ENCODE measurements at regions not wholly inside any gene's neighbourhood (a gene's known extent, or its start where the extent isn't known, plus 50 kb on each side); places are given as distances from the start of the nearest gene placed in this dataset.
A peak's percentile ranks its signal among the peaks of the same experiment; 100 is the strongest.

DNA sequence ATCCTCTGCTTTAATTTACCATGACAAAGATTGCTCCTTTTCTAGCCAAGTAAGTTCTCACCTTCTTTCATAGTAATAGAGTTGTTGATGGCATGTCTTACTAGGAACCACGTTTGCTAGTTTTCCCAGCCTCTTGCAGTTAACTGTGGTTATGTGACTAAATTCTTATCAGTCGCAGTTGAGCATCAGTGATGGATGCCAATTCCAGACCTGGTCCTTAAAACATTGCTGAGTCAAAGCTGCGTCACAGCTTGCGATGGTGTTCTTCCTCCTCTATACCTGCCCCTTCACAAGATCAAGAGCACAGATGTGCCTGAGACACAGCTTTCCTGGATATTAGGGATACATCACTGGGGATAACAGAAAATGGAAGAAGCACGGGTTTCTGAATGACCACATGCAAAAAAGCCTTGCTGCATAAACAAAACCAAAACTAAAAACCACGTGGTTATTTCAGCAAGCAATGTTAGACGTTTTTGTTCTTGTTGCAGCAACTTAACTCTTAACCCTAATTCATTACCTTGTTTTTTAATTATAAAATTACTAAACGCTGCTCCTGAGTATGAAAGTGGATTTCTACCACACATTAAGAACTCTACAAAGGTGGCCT, 97.6 kb upstream of the DACH1 start:
- H3K4me1 ChIP-seq (ENCODE audit: insufficient read depth, low read length): no peaks in the 10 kb centered on the region
- no peaks in the 10 kb centered on the region for H3K9me3 ChIP-seq (ENCODE audit: low read length)
- Mint-ChIP-seq H3K4me1 (no peaks in the 10 kb centered on the region), H3K4me3 (peak overlapping the region in 1 of 7 donors; percentile 7), H3K36me3 (no peaks in the 10 kb centered on the region), H3K27me3 (peaks cover 0 to 2% of the 10 kb centered on the region in 2 donors), H3K9me3 (peaks cover 0 to 8% (median 3%) of the 10 kb centered on the region in 5 donors), H3K27ac (no peak overlapping the region)
- ChIA-PET CTCF (no interaction called here), POLR2A (no interaction called here)
- no peak overlapping the region for H3K27ac ChIP-seq (ENCODE audit: low read depth, low read length)
- no peak overlapping the region for H3K4me3 ChIP-seq (ENCODE audit: low read length)
- H3K27me3 ChIP-seq (ENCODE audit: insufficient read depth, low read length, poor library complexity, severe bottlenecking): no peaks in the 10 kb centered on the region
- H3K36me3 ChIP-seq (ENCODE audit: insufficient read depth, low read length): no peaks in the 10 kb centered on the region
- no peak for DNase-seq

DNA sequence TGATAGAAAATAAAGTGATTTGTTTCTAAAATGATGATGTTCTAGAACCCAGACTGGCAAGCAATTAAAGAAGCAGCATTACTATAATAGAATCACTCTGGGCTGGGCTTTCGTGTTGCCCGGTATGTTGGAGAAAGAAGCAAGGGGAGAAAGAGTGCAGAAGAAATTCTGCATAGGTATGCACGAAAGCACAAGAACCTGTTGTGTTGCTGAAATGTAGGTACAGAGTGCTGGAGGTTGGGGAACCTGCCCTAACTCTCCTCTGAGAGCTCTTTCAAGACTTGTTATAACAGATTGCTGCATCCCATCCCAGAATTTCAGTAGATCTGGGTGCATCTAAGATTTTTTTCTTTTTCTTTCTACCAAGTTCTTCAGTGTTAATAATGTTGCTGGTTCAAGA, 95.7 kb upstream of the DACH1 start:
- no peak overlapping the region for H3K4me3 Mint-ChIP-seq
- H3K36me3 Mint-ChIP-seq: no peaks in the 10 kb centered on the region
- peaks cover 0 to 2% (median 0%) of the 10 kb centered on the region in 5 donors for H3K9me3 Mint-ChIP-seq
- H3K9me3 ChIP-seq (ENCODE audit: low read length): no peaks in the 10 kb centered on the region
- no peaks in the 10 kb centered on the region for H3K36me3 ChIP-seq (ENCODE audit: insufficient read depth, low read length)
- H3K27ac Mint-ChIP-seq: no peak overlapping the region
- H3K27me3 ChIP-seq (ENCODE audit: insufficient read depth, low read length, poor library complexity, severe bottlenecking): no peaks in the 10 kb centered on the region
- DNase-seq: no peak
- H3K4me1 ChIP-seq (ENCODE audit: insufficient read depth, low read length): no peaks in the 10 kb centered on the region
- no peak overlapping the region for H3K4me3 ChIP-seq (ENCODE audit: low read length)
- CTCF ChIA-PET: no interaction called here
- H3K4me1 Mint-ChIP-seq: no peaks in the 10 kb centered on the region
- peaks cover 0 to 2% of the 10 kb centered on the region in 2 donors for H3K27me3 Mint-ChIP-seq
- POLR2A ChIA-PET: no interaction called here
- H3K27ac ChIP-seq (ENCODE audit: low read depth, low read length): no peak overlapping the region

DNA sequence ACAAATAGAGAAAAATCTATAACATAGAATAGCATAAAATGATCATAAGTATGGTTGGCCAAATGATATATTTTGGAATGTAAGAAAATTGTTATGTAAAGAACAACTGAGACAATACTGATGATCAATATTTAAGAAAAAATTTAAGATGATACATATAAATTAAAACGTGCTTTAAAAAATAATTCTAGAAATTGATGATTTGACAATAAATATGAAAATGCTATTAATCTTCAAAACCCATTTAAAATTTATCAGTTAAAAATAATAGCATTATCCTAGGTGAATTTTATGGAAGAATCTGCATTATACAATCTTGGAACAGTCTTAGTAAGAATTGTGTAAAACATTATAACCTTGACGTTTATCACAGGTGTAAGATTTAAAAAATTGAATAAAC, 95.1 kb upstream of the DACH1 start:
- H3K9me3 ChIP-seq (ENCODE audit: low read length): no peaks in the 10 kb centered on the region
- H3K27ac ChIP-seq (ENCODE audit: low read depth, low read length): no peak overlapping the region
- DNase-seq: no peak
- Mint-ChIP-seq H3K4me3 (no peak overlapping the region), H3K4me1 (no peaks in the 10 kb centered on the region), H3K9me3 (peaks cover 0 to 2% (median 0%) of the 10 kb centered on the region in 5 donors), H3K36me3 (no peaks in the 10 kb centered on the region), H3K27ac (no peak overlapping the region), H3K27me3 (peaks cover 0 to 2% of the 10 kb centered on the region in 2 donors)
- ChIA-PET POLR2A (no interaction called here), CTCF (no interaction called here)
- no peaks in the 10 kb centered on the region for H3K36me3 ChIP-seq (ENCODE audit: insufficient read depth, low read length)
- no peaks in the 10 kb centered on the region for H3K4me1 ChIP-seq (ENCODE audit: insufficient read depth, low read length)
- H3K4me3 ChIP-seq (ENCODE audit: low read length): no peak overlapping the region
- no peaks in the 10 kb centered on the region for H3K27me3 ChIP-seq (ENCODE audit: insufficient read depth, low read length, poor library complexity, severe bottlenecking)

DNA sequence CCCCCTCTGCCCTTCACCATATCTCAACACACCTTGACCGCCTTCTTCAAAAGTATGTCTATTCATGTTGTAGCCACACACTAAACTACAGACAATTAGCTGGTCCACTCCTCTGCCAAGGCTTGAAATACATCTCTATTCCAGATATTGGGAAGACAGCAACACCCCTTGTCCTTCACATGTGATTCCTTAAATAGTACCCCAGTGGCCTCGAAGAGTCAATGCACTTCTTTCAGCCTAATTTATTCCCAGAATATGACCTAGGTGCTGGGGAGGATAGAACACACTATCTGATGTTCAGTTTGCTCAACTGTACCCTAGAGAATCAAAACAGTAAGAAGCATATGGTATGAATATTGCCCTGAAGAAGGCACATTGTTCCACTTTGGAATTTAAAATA, 82.4 kb upstream of the DACH1 start:
- Histone ChIP-seq H3K27me3 (ENCODE audit: insufficient read depth, low read length, poor library complexity, severe bottlenecking) (no peaks in the 10 kb centered on the region), H3K27ac (ENCODE audit: low read depth, low read length) (no peak overlapping the region), H3K9me3 (ENCODE audit: low read length) (no peaks in the 10 kb centered on the region), H3K4me3 (ENCODE audit: low read length) (no peak overlapping the region), H3K36me3 (ENCODE audit: insufficient read depth, low read length) (no peaks in the 10 kb centered on the region), H3K4me1 (ENCODE audit: insufficient read depth, low read length) (no peaks in the 10 kb centered on the region)
- no peak overlapping the region for H3K4me3 Mint-ChIP-seq
- H3K36me3 Mint-ChIP-seq: no peaks in the 10 kb centered on the region
- ChIA-PET CTCF (interaction anchor here (0.5 kb wide), 1 partner anchor 10 kb away, joined by 3 read pairs; no protein-coding TSS in a partner anchor), POLR2A (no interaction called here)
- H3K27me3 Mint-ChIP-seq: no peaks in the 10 kb centered on the region
- peaks cover 0 to 15% (median 4%) of the 10 kb centered on the region in 5 donors for H3K9me3 Mint-ChIP-seq
- no peaks in the 10 kb centered on the region for H3K4me1 Mint-ChIP-seq
- DNase-seq: no peak
- H3K27ac Mint-ChIP-seq: no peak overlapping the region

DNA sequence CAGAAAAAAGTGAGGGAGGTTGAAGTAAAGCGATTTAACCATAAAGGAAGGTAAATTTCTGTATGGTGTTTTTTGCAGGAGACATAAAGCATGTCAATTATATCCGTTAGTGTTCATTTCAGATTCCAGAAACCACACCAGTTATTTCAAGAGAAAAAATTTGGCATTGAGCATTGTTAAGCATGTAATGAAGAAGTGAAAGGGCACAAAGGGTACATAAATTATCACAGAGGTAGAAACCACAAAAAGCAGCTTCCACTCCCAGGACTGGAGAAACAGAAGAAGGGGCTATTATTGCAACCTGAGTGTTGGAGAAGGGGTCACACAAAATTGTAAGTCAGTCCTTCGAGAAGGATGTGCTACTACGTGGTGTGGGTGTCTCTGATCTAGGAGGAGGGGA, 72.2 kb upstream of the DACH1 start:
- no peaks in the 10 kb centered on the region for H3K27me3 Mint-ChIP-seq
- no peak overlapping the region for H3K4me3 ChIP-seq (ENCODE audit: low read length)
- no peaks in the 10 kb centered on the region for H3K4me1 ChIP-seq (ENCODE audit: insufficient read depth, low read length)
- H3K9me3 ChIP-seq (ENCODE audit: low read length): no peaks in the 10 kb centered on the region
- ChIA-PET POLR2A (no interaction called here), CTCF (no interaction called here)
- H3K36me3 Mint-ChIP-seq: no peaks in the 10 kb centered on the region
- peaks cover 4 to 12% (median 6%) of the 10 kb centered on the region in 5 donors for H3K9me3 Mint-ChIP-seq
- H3K27ac ChIP-seq (ENCODE audit: low read depth, low read length): no peak overlapping the region
- H3K27ac Mint-ChIP-seq: no peak overlapping the region
- no peaks in the 10 kb centered on the region for H3K27me3 ChIP-seq (ENCODE audit: insufficient read depth, low read length, poor library complexity, severe bottlenecking)
- H3K4me3 Mint-ChIP-seq: no peak overlapping the region
- DNase-seq: no peak
- H3K36me3 ChIP-seq (ENCODE audit: insufficient read depth, low read length): no peaks in the 10 kb centered on the region
- H3K4me1 Mint-ChIP-seq: no peaks in the 10 kb centered on the region

DNA sequence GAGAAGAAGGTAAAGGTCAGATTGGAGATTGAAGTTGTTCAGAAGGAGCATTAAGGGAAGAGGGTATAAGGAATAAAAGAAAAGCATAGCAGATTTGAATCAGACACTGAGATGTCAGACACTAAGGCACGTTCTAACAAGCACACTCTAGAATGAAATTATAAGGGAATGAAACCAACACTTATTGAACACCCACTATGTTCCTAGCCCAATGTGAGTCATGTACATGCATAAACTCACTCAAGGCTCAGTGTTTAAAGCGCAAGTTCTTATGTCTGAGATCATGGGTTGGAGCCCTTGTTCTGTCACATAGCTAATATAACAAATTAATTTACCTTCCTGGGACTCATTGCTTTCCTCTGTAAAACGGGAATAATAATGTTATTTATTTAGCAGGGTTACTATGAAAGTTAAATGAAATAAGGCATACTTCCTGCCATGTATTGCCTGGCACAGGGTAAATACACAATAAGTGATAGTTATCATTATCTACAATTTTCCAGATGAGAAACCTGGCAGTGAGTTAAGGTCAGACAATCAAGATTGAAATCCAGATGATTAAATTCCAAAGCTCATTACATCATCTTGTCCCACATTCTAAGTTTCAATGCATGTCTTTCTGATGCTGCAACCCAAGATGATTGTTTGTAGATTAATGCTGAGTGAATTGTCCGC, 68.3 kb upstream of the DACH1 start:
- ChIA-PET POLR2A (no interaction called here), CTCF (no interaction called here)
- Histone ChIP-seq H3K36me3 (ENCODE audit: insufficient read depth, low read length) (no peaks in the 10 kb centered on the region), H3K27me3 (ENCODE audit: insufficient read depth, low read length, poor library complexity, severe bottlenecking) (no peaks in the 10 kb centered on the region), H3K9me3 (ENCODE audit: low read length) (no peaks in the 10 kb centered on the region), H3K4me3 (ENCODE audit: low read length) (no peak overlapping the region), H3K4me1 (ENCODE audit: insufficient read depth, low read length) (no peaks in the 10 kb centered on the region), H3K27ac (ENCODE audit: low read depth, low read length) (no peak overlapping the region)
- no peak for DNase-seq
- peaks cover 0 to 7% (median 4%) of the 10 kb centered on the region in 5 donors for H3K9me3 Mint-ChIP-seq
- no peaks in the 10 kb centered on the region for H3K4me1 Mint-ChIP-seq
- no peak overlapping the region for H3K27ac Mint-ChIP-seq
- no peaks in the 10 kb centered on the region for H3K36me3 Mint-ChIP-seq
- H3K4me3 Mint-ChIP-seq: no peak overlapping the region
- no peaks in the 10 kb centered on the region for H3K27me3 Mint-ChIP-seq

DNA sequence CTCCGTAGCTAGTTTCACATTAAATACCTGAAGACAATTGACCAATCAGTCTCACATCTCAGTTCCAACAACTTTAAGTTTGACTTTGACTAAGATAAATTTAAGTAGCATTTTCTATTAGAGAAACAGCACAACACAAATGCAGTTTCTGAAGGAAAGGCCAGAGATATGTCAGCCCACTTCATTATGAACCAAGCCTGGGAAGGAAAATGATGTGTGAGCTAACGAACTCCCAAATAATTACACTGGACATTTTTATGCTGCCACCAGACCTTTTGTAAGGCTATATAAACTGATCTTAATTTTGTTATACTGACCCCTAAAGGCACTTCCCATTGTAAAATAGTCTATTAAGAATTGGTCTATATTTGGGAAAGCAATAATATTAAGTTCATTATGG, 57.9 kb upstream of the DACH1 start:
- H3K27ac ChIP-seq (ENCODE audit: low read depth, low read length): no peak overlapping the region
- H3K9me3 Mint-ChIP-seq: peaks cover 0 to 14% (median 4%) of the 10 kb centered on the region in 5 donors
- DNase-seq: no peak
- H3K27ac Mint-ChIP-seq: no peak overlapping the region
- H3K27me3 Mint-ChIP-seq: no peaks in the 10 kb centered on the region
- no peaks in the 10 kb centered on the region for H3K4me1 ChIP-seq (ENCODE audit: insufficient read depth, low read length)
- POLR2A ChIA-PET: no interaction called here
- H3K36me3 ChIP-seq (ENCODE audit: insufficient read depth, low read length): no peaks in the 10 kb centered on the region
- H3K4me1 Mint-ChIP-seq: no peaks in the 10 kb centered on the region
- no peaks in the 10 kb centered on the region for H3K36me3 Mint-ChIP-seq
- no peak overlapping the region for H3K4me3 ChIP-seq (ENCODE audit: low read length)
- H3K9me3 ChIP-seq (ENCODE audit: low read length): no peaks in the 10 kb centered on the region
- CTCF ChIA-PET: no interaction called here
- no peaks in the 10 kb centered on the region for H3K27me3 ChIP-seq (ENCODE audit: insufficient read depth, low read length, poor library complexity, severe bottlenecking)
- H3K4me3 Mint-ChIP-seq: no peak overlapping the region

DNA sequence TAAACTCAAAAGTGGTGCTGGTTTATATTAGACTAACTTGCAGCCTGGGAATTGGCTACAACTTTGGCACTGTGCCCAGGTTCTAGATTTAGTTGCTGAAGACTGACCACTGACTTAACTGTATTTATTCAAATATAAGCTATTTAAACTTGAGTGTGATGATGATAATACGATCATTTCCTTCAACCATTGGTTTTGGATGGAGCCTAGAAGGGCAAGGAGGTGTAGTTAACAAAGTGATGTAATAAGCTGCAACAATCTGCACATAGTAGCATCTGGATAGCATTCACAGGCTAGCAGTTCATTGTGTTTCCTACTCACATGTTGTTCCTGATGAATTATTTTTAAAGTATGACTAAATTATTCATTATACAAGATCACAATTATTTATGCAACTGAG, 55.2 kb upstream of the DACH1 start:
- Histone ChIP-seq H3K27me3 (ENCODE audit: insufficient read depth, low read length, poor library complexity, severe bottlenecking) (no peaks in the 10 kb centered on the region), H3K4me3 (ENCODE audit: low read length) (no peak overlapping the region), H3K4me1 (ENCODE audit: insufficient read depth, low read length) (no peaks in the 10 kb centered on the region), H3K27ac (ENCODE audit: low read depth, low read length) (no peak overlapping the region), H3K36me3 (ENCODE audit: insufficient read depth, low read length) (no peaks in the 10 kb centered on the region), H3K9me3 (ENCODE audit: low read length) (no peaks in the 10 kb centered on the region)
- H3K27me3 Mint-ChIP-seq: no peaks in the 10 kb centered on the region
- ChIA-PET POLR2A (no interaction called here), CTCF (no interaction called here)
- peaks cover 0 to 17% (median 4%) of the 10 kb centered on the region in 5 donors for H3K9me3 Mint-ChIP-seq
- no peak for DNase-seq
- no peak overlapping the region for H3K4me3 Mint-ChIP-seq
- H3K27ac Mint-ChIP-seq: no peak overlapping the region
- no peaks in the 10 kb centered on the region for H3K36me3 Mint-ChIP-seq
- no peaks in the 10 kb centered on the region for H3K4me1 Mint-ChIP-seq
